ENCODE measurements at regions not wholly inside any gene's neighbourhood (a gene's known extent, or its start where the extent isn't known, plus 50 kb on each side); places are given as distances from the start of the nearest gene placed in this dataset.

DNA sequence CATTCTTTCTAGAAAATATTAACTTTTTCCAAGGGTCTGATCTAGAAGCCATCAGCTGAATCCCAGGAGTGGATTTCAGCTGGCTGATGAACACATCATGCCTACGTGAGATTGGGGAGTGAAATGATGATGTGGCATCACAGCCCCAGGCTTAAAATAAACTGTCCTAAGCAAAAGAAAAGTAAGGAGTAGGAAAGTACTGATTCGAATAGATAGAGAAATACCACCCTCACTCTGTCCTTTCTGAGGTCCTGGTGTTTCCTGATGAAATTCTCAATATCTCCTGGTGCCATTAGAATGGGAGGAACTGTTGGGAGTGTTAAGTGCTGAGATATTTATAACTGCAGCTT lies 376.8 kb upstream of the SEMA6D start:
- no peak for DNase-seq

DNA sequence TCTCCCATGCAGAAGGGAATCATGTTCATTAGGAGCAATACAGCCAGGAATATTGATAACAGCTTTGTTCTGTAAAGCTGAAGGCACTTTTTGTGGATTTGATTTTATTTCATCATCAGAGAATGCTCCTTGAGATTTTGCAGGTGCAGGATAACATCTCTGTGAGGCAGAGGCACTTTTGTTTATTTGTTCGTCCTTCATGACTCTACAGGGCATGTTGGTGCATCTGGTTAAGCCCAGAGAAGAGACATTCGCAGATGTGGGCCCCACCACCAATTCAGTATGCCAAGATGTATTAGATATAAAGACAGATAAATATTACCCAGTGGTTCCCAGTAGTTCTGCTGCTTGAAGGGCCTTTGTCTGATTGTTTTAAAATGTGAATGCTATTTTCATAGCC lies 368.1 kb upstream of the SEMA6D start:
- no peak for DNase-seq

DNA sequence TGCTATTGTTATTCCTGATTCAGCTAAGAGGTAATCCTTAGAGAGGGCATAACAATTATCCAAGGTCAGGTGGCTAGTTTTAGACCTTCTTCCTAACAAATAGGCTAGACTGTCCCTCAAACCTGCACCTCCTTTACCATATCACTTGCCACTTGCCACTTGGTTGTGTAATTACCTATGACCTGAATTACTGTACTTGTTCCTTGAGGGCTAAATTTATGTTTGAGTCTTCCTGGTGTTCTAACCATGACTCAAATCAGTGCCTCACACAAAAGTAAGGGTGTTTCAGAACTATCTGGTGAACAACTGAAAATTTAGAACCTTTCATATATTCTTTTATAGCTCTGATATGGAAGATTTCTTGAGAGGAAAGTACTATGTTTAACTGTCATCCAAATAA lies 365.8 kb upstream of the SEMA6D start:
- DNase-seq: no peak

GRCh38 chr15:47352217-47352616 lies 365.1 kb upstream of the SEMA6D start:
- DNase-seq: no peak

DNA sequence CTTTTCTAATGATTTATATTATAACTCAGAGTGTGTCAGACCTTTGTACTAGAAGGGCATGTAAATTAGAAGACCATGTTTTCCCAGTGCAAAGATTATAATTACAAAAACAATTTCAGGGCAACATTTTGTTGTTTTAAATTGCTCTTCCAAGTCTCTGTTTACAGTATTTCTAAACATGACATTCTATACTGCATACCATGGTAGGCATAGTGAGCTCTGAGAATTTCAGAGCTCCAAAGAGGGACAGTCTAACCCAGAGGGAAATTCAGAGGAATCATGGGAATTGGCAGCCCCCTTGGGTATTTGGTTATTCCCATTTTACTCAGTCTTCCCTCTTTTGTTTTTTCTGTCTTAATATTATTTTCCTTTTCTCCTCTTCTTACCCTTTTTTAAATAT lies 361.5 kb upstream of the SEMA6D start:
- no peak for DNase-seq

GRCh38 chr15:47356297-47356696 lies 361.0 kb upstream of the SEMA6D start:
- no peak for DNase-seq

GRCh38 chr15:47358876-47359275 lies 358.4 kb upstream of the SEMA6D start:
- no peak for DNase-seq

GRCh38 chr15:47360305-47360704 lies 357.0 kb upstream of the SEMA6D start:
- DNase-seq: no peak

DNA sequence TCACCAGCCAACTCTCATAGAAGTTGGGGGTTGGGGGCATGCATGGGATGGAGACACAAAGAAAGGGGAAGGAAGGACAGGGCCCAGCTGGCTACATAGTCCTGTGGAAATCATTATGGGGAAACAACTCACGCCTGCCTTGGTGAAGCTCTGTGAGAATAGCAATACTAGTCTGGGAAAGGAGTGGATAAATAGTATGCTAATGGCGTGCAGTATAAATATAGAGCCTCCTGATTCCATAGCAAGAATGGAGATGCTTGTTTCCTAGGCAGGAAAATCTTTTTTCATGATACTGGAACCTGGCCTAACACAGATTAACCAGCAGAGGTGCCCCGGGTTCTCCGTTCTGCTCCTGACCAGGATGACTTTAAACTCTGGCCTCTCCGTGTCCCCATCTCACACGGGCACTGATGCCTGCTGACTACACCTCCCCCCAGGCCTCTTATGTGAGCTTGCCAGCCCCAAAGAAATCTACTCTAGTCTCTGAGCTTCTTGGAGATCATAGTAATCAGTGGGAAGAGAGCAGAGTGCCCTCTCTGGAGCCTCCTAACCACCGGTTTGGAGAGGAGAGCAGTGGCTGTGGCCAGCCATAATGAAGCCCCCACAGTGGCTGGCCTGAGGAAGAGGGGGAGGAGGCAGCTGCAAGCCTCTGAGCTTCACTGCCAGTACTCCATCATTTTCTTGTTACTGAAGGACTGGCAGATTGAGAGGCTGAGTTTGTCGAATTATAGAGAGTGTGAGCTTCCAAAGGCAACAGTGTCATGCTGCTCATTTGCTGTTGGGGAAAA lies 355.0 kb upstream of the SEMA6D start:
- no peak for DNase-seq

- no peak for DNase-seq
These were observed 353.7 kb upstream of the SEMA6D start for GRCh38 chr15:47363653-47364052.

DNA sequence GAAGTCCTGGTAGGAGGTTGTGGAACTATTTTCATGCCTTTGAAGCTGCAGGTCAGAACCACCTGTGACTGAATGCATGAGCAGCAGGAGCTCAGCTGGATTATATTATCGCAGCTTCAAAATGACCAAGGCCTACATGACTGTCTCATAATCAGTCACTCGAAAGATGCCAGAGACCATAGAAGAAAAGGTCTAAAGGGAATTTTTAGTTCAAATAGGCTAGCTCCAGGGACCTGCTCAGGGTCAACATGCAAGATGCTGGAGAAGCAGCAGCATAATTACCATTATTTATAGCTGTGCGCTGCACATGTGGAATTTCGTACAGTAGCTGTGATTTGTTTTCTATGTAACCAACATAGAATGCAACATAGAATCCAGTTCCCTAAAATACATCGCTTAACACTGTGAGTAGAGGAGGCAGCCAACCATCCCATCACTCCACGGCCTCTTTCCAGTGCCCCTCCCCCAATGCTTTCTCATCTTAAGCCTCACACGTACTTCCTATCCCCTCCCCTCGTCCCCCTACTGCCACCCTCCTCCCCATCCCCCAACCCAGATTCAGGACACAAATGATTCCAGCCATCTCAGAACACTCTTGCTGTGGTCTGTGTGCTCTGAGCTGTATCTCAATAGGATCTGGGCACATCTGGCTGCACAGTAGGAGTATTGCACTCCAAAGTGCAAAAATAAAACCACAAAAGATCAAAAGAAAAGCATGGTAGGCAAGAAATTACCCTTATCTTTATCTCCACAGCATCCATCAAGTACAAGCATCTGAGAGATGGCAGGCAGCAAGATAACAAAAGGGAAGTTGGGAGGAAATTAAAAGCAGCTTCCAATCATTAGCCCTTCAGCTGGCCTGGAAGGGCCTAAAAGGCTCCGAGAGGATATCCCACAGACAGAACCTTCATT lies 352.8 kb upstream of the SEMA6D start:
- DNase-seq: no peak

- DNase-seq: no peak
These were observed 350.4 kb upstream of the SEMA6D start for GRCh38 chr15:47366884-47367283.

DNA sequence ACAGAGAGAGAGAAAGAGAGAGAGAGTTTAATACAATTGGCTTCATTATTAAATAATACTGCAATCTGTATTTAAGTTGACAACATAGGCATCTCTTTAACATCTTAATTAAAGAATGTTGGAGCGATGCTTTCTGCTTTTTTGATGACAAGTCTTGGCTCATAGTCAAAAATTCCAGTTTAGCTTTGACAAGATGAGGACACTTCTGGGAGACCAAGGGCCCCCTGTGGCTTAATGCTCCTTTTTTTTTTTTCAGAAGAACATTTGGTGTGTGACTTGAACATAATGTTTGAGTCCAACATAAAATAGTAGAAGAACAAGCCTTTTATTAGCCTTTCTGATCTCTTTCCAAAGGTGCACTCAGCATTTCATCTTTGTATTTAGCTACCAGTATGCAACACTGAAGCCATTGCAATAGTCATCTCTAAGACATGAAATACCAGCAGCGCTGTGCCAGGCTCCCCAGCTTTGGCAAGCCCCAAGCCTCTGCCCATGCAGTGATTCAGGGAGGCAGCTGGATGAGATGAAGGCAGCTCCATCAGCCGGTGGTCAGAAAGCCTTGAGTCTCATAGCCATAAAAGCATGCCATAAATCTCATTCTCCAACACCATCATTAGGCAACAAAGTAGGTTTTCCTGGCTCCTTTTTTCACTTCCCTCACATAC lies 349.4 kb upstream of the SEMA6D start:
- no peak for DNase-seq

- no peak for DNase-seq
These were observed 345.4 kb upstream of the SEMA6D start for GRCh38 chr15:47371939-47372338.

DNA sequence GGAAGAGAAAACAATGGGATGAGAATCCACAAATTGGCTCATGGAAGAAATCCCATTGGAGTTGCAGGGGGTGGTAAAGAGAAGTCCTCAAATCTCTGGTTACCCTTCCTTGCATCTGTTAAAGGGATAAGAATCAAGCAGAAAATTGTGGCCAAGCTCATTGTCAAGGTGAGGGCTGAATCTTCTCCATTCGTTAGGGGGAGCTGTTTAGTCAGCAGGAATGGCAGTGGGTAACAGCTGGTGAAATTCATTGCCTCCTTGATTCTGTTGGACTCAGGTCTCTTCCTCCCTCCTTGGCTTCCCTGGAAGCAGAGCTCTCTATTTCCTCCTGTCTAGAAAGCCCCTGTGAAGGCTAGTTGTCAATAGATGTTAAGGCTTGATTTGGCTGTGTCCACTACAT lies 343.1 kb upstream of the SEMA6D start:
- DNase-seq: no peak

DNA sequence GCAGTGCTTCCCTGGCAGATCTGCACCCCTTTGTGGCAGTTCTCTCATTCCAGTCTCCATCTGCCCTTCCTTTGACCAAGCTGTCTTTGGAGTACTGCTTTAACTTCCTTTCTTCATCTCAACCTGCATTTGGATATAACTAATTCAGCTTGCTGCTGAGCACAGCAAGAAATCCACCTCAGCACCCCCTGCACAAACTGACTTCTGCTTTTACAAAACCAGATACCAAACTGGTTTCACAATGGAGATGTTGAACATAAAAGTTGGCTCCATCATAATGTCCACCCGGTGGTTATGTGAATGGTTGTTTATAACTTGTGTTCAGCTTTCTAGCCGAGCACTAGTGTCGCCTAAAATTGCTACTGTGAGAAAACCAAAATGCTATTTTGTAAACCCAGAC lies 341.1 kb upstream of the SEMA6D start:
- DNase-seq: no peak

GRCh38 chr15:47377465-47377864 lies 339.8 kb upstream of the SEMA6D start:
- no peak for DNase-seq

DNA sequence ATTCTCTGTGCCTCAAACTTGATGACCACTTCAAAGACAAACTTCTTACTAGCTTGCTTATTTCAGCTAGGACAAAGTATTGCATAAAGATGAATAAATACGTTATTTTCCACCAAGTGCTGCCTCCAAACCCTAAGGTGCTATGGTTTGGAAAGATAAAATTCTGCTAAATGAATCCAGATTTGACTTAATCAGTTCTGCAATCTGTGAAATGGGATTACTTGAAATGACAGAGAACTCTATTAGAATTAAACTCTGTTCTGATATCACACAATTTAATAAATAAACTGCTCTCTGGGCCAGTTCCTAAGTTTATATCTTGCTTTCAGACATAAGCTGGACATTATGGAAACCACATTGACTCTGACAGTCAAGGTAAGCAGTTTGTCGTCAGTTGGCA lies 338.8 kb upstream of the SEMA6D start:
- DNase-seq: no peak

GRCh38 chr15:47383102-47383501 lies 334.2 kb upstream of the SEMA6D start:
- DNase-seq: no peak

DNA sequence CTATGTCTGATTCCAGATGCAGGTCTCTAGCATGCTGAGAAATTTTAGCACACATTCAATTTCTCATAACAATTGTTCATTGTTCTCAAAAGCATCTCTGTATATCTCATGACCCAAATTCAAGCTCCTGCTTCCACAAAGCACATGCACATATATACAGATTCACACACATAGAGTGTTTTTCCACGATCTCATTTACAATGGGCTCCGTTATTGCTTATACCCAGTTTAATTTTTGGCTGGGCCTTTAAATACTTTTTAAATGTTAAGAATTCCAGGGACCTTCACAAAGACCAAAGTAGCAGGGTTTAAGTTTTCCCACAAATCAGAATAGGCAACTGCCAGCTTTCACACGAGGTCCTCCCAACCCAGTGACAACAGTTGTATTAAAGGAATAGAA lies 333.5 kb upstream of the SEMA6D start:
- DNase-seq: no peak

DNA sequence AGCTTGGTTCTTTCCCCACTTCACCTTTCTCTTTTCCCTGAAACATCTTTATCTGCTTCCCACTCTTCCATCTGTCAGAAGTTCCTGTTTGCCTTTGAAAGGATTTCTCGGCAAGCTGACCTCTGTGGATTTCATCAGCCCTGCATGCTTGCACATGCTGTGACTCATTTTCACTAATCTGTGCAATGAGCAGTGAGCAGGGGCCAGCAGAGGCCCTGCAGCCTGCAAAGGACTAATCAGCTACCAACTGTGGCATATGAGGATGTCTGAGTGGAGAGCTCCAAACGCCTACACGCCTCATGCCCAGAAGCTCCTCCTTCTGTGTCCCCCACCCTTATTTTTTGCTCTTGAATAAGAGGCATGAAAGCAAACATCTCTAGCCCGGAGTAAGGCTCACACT lies 333.0 kb upstream of the SEMA6D start:
- no peak for DNase-seq

DNA sequence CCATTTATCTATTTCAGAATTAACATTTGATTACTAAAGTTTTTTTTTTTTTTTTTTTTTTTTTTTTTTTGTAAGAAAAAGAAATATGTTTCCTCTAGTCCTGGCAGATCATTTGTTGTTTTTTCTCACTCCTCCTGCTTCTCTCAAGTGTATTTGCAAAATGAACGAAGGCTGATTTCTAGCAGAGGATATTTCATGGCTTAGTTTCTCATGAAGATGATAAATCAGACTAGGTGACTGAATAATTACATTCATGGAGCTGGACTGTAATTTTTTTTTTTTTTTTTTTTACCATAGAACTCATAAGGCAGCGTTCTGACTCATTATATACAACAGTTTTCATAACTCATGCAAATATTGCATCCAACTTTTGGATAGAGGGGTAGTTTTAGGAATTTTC lies 332.5 kb upstream of the SEMA6D start:
- no peak for DNase-seq

DNA sequence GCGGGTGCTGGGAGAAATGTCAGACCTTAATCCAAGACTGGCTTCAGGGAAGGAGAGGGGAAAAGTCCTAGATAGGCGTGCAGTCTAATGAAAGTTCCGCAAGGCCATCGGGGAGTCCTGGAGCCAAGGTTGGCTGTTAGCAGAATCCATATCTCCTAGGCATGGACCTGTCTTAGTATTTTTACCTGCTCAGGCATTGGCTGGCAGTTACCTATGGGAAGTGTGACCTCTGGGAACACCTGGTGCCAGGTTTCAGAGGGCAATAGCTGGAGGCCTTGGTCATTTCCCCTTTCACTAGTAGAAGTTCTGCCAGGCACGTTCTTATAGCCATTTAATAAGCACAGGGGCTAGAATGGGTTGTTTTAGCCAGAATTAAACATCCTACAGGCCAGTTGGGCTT lies 330.8 kb upstream of the SEMA6D start:
- DNase-seq: no peak

GRCh38 chr15:47388299-47388698 lies 329.0 kb upstream of the SEMA6D start:
- DNase-seq: no peak
